ENCODE measurements at regions not wholly inside any gene's neighbourhood (a gene's known extent, or its start where the extent isn't known, plus 50 kb on each side); places are given as distances from the start of the nearest gene placed in this dataset.

- no peak for DNase-seq (ENCODE audit: low read depth in 4 of 4, low spot score in 3 of 4)
Observed at GRCh38 chr14:29262979-29263378, 496.4 kb downstream of the FOXG1 start.

DNA sequence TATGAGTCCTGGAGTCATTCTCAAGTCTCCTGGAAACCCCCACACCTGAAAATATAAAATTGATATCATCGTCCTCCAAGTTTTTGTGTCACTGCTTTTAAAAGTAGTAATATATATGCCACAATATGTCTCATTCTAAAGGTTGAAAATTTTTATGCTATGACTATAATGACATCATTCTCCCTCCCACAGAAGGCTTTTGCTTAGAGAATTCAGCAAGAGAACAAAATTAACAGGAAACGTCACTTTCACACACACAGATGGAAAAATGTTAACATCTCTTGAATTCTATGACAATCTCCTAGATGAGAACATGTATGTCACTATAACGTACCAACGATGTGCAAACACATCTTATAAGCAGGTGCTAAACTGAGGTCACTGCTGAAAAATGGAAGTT is 498.3 kb downstream of the FOXG1 start:
- no peak for DNase-seq (ENCODE audit: low read depth in 4 of 4, low spot score in 3 of 4)

- no peak for DNase-seq (ENCODE audit: low read depth in 4 of 4, low spot score in 3 of 4)
Observed at GRCh38 chr14:29265852-29266251, 499.3 kb downstream of the FOXG1 start.

DNA sequence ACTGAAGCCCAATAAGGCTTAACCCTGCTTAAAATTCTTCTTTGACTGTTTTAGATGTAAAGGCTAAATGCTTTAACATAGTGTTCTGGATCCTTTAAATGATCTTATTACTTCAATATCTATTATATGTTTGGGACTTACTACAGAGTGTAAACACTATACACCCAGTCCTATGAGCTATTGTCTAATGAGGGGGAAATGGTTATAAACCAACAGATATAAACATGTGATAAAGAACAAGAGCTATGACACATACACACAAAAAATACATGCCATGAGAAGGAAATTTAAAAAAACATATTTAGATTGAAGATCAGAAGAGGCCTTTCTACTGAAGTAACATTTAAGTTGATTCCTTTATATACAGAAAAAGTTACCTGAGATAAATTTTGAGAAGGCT is 505.1 kb downstream of the FOXG1 start:
- no peak for DNase-seq (ENCODE audit: low read depth in 4 of 4, low spot score in 3 of 4)

DNA sequence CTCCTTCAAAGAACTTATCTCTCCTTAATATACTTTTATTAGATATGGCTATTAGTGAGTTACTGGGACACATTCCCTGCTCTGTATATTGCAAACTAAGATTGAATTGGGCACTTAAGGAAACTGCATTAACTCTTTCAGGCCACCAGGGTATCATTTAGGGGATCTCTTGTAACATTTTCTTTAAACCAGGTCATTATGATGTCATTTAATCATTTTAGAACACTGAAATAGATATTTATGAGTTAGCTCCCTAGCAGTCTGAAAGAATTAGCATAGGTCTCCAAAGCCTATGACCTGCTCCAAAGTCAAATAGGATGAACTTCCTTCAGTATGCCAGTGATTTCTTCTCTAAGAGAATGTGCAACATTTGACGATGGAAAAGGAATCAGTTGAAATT is 506.9 kb downstream of the FOXG1 start:
- DNase-seq (ENCODE audit: low read depth in 4 of 4, low spot score in 3 of 4) = no peak

DNA sequence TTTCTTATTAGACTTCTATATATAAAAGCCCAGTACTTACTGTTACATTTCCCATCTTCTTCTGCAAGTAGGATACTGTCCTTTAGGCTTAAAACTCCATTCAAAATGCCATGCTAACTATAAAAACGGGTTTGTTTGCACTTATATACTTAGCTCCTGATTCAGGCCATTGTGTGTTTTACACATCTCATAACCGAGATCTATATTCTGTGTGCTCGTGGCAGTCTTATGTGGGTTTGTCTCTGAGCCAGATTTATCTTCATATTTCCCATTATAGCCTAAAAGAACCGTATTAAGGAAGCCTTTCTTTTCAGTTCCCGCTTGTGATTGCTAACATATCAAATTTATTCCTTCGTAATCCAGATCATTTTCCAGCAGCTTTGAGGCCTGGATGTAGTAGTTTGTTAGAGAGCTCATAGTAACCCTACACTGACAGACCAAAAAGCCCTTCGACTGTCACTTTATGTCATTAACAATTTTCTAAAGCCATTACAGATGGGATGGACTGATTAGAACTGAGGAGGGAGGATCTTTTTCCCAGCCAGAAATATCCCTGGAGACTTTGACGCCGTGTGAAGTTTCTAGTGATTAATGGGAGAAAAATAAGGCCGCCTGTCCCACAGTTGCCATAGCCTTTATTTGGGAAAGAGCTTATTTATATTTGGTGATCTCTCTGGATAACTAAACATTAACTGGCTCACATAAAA is 508.5 kb downstream of the FOXG1 start:
- no peak for DNase-seq (ENCODE audit: low read depth in 4 of 4, low spot score in 3 of 4)

GRCh38 chr14:29278301-29279263 is 512.0 kb downstream of the FOXG1 start:
- DNase-seq (ENCODE audit: low read depth in 4 of 4, low spot score in 3 of 4) = no peak

DNA sequence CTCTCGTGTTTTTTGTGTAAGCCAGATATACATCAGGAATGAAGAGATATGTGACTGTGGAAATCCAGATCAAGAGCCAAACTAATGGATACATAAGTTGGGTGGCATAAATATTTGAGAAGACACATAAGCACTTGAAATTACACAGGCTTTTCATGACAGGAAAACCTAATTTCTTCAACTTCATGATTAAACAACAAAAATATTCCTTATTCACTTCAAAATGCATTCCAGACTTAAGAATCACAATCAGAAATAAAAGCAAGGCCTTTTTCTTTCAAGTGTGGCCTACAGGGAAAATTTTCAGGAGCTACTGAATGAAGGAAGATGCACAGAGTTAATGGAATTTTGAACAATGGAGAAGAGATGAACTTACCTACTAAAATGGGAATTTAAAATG is 515.6 kb downstream of the FOXG1 start:
- DNase-seq (ENCODE audit: low read depth in 4 of 4, low spot score in 3 of 4) = no peak

DNA sequence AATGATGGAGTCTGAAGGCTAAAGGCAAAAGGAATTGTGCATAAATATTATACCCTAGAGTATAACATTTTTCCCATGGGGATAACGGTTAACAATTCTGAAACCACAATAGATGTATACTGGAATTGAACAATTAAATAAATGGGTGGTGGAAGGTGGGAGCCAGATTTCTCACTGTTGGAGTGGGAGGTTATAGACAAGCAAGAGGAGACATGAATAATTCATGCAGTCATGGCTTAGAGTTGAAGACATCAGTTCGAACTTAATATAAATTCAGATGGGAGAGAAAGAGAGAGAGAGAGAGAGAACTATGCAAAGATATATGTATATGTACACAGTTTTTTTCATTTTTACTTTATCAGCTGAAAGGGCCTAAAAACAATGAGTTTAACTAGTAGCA is 523.9 kb downstream of the FOXG1 start:
- DNase-seq (ENCODE audit: low read depth in 4 of 4, low spot score in 3 of 4) = no peak

GRCh38 chr14:29299372-29299771 is 532.8 kb downstream of the FOXG1 start:
- no peak for DNase-seq (ENCODE audit: low read depth in 4 of 4, low spot score in 3 of 4)

DNA sequence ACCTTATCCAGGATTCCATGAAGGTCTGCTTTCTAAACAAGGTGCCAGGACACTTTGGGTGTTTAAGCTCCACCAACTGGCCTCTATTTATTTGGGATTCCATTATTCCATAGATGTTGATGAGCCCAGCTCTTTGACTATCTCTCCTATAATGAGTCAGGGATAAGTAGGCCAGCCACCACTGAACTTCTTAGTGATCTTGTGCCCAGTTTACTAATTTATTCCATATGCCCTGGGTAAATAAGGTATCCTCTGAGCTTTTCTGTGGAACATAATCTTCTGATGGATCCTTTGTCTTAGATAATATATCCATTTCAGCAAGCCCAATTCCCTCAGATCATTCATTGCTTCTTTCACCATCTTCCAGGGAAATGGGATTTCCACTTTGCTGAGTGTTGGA is 535.0 kb downstream of the FOXG1 start:
- DNase-seq (ENCODE audit: low read depth in 4 of 4, low spot score in 3 of 4) = no peak

DNA sequence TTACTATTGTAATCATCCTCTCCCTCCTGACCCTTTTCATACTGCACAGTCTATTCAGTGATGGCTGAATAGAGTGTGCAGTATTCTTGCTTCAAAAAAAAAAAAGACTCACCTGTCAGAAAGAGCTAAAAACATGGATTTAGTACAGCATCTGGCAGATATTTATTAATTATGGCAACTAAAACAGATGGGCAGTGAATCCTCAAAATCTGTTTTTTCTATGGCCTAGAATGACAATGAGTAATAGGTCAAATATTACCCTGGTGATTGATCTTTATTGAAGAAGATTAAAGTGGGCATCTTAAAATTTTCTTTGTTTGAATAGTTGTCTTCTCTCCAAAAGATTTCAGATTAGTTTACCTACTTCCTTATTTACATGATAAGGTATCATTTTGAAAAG is 543.6 kb downstream of the FOXG1 start:
- no peak for DNase-seq (ENCODE audit: low read depth in 4 of 4, low spot score in 3 of 4)

GRCh38 chr14:29310757-29311156 is 544.2 kb downstream of the FOXG1 start:
- DNase-seq (ENCODE audit: low read depth in 4 of 4, low spot score in 3 of 4) = no peak

DNA sequence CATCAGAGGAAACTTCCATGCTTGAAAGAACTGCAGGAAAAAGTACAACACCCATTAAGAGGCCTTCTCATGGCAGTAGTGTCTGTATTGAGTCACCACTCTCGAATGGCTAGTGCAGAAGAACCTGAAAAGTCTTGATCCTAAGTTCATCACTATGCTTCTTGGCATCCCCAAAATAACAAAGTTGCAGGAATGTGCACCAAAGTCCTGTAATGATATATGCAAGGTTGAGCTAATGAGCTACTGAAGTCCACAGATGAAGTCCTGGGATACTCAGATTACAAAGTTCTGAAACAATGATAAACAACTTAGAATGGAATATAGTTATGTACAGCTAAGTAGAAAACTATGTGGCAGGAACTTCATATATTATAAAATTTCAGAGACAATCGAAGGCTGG is 545.4 kb downstream of the FOXG1 start:
- DNase-seq (ENCODE audit: low read depth in 4 of 4, low spot score in 3 of 4) = no peak

- no peak for DNase-seq (ENCODE audit: low read depth in 4 of 4, low spot score in 3 of 4)
Observed at GRCh38 chr14:29316936-29317335, 550.3 kb downstream of the FOXG1 start.

DNA sequence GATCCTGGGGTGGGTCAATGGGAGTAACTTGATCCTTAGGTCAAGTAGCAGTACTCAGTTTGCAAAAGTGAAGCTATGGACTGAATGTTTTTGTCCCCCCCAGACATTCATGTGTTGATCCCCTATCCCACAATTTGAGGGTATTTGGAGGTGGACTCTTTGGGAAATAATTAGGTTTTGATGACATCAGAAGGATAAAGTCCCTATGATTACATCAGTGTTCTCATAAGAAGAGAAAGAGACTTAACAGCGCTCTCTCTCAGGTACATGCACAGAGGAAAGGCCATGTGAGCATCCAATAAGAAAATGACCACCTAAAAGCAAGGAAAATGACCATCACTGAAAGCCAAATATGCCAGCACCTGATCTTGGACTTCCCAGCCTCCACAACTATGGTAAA is 550.8 kb downstream of the FOXG1 start:
- DNase-seq (ENCODE audit: low read depth in 4 of 4, low spot score in 3 of 4) = no peak

- no peak for DNase-seq (ENCODE audit: low read depth in 4 of 4, low spot score in 3 of 4)
Observed at GRCh38 chr14:29320286-29320685, 553.7 kb downstream of the FOXG1 start.

- DNase-seq (ENCODE audit: low read depth in 4 of 4, low spot score in 3 of 4) = no peak
Observed at GRCh38 chr14:29321646-29322045, 555.1 kb downstream of the FOXG1 start.

DNA sequence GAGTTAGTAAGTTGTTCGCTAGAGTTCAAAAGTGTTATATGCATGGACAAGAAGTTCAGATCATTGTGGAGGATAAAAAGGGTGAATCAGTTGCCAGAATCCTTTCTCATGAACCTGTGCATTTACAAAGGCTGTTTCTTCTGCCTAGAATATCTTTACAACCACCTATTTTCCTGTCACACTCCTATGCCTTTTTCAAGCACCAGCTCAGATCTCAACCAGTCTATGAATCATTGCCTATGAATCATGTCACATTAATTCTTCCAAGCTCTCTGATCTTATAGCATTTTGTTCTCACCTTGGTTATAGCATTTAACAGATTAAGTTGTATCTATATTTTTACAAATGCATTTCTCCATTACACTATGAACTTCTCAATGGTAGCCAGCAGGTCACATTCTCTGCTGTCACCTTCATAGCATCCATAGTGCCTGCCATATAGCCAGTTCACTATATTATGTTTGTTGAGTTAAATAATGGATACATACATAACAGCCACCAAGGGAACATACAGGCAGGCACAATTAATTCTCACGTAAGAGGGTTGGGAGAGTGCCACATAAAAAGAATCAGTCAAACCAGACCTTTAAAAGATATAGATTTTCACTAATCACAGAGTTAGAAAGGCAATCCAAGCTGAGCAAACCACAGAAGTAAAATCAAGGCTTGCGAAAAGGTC is 573.0 kb downstream of the FOXG1 start:
- no peak for DNase-seq (ENCODE audit: low read depth in 4 of 4, low spot score in 3 of 4)

DNA sequence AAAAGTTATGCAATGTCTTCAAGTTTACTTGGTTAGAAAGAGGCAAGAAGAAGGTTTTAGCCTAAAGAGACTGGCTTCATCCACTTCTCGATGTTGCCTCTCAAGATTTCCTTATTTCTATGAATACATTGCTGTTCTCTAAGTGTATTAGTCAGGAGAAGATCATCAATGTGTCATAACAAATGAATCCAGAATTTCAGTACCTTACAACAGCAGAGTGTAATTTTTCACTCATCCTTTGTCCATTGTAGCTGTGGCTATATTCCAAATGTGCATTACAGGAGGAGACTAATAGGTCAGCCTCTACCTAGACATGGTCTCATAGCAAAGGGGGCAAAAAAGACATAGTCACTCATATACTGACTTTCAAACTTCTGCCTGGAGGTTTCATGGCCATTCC is 579.1 kb downstream of the PRKD1 start:
- no peak for DNase-seq (ENCODE audit: low read depth in 4 of 4, low spot score in 3 of 4)

DNA sequence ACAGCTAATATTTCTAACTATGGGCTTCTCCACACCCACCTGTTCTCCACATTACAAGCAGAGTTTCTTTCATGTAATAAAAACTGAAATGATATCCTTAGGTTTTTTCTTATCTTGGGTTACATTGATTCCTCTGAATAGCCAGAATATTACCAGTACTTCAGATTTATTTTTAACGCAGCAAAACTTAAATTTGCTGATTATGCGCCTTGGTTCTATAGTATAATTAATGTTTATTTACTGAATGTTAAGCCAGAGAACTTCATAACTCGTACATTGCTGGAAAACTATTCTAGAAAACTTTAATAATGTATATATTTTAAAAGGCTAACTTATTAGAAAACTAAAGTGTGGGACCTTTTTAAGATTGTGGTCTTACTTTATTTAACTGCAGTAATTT is 577.2 kb downstream of the PRKD1 start:
- no peak for DNase-seq (ENCODE audit: low read depth in 4 of 4, low spot score in 3 of 4)

Data from left renal pelvis (tissue), 4 donors.